Activated gamma-delta T cell treated with anti-CD3 and anti-CD28 coated beads, Interleukin-2, amount 50 U/mL, for 16 hours (primary cell): ENCODE measurements at regions not wholly inside any gene's neighbourhood (a gene's known extent, or its start where the extent isn't known, plus 50 kb on each side); places are given as distances from the start of the nearest gene placed in this dataset.
"Not testable (repeated sequence)": the region's sequence is repeated elsewhere in the genome, so short reads cannot be mapped to it uniquely, and the experiment has no call there.

ENCODE experiments used
- DNase-seq: peaks from one replicate; pipeline ENCODE4 v3.0.0-alpha.2; 2020; ENCODE audit warnings: low read depth

DNA sequence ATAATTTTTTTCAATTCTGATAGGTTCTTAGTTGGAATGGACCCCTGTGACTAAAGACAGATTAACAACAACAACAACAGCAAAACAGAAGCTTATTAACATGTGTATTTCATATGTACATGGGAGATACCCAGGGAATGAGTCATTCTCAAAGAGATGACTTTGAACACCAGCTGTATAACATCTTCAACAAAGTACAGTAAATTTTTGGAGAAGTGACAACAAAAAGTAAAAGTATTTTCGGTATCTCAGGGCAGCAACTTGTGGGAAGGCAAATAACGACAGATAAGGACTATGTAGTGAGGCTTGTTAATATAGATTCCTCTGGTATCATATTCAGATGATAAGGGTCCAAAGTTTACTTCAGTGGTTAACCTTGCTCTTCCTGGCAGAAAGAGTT lies 573.4 kb upstream of the RAG2 start:
- no peak for DNase-seq

GRCh38 chr11:37170311-37170710 lies 572.3 kb upstream of the RAG2 start:
- DNase-seq: no peak

GRCh38 chr11:37145434-37145833 lies 547.4 kb upstream of the RAG2 start:
- DNase-seq: not testable (repeated sequence)

GRCh38 chr11:37142591-37142990 lies 544.6 kb upstream of the RAG2 start:
- no peak for DNase-seq

DNA sequence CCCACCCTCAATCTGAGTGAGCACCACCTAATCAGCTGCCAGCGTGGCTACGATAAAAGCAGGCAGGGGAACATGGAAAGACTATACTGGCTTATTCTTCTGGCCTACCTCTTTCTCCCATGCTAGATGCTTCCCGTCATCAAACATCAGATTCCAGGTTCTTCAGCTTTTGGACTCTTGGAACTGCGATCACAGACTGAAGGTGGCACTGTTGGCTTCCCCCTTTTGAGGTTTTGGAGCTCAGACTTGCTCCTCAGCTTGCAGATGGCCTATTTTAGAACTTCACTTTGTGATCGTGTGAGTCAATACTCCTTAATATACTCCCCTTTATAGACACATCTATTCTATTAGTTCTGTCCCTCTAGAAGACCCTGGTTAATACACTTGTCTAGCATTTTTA lies 543.7 kb upstream of the RAG2 start:
- no peak for DNase-seq

DNA sequence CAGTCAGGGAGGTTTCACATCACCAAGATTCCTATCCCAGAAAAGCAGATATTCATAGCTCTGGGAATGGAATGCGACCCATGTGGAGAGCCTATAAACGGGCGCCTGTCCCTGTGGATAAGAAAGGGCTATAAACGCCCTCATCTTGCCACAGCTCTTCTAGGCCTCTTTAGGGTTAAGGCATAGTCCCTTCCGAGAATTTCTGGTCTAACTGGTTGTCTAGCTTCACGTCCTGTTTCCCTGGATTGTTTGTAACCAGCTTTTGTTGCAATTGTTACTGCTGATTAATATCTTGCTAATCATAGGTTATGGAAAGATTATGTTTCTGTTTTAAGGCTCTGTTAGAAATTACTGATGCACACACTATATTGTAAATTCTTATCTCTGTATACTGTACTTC lies 537.6 kb upstream of the RAG2 start:
- DNase-seq: not testable (repeated sequence)

GRCh38 chr11:37134637-37135036 lies 536.6 kb upstream of the RAG2 start:
- DNase-seq: no peak

DNA sequence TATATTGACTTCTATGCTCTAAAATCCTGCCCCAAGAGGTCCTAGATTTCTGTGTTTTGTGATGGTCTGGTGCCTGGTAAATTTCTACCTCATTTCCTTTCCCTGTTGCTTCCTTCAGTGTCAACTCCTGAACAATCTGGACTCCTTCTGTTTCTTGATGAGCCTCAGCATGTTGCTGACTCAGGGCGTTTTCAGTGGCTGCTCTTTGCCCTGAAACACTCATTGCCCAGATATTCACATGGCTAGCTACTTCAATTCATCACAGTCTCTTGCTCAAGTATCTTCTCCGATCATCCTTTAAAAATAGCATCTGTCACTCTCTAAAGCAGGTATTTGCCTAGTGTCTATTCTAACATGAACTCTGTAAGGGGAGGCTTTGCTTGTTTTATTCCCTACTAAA lies 526.3 kb upstream of the RAG2 start:
- no peak for DNase-seq

- DNase-seq: no peak
Measured at GRCh38 chr11:37115963-37116362, 517.9 kb upstream of the RAG2 start.

DNA sequence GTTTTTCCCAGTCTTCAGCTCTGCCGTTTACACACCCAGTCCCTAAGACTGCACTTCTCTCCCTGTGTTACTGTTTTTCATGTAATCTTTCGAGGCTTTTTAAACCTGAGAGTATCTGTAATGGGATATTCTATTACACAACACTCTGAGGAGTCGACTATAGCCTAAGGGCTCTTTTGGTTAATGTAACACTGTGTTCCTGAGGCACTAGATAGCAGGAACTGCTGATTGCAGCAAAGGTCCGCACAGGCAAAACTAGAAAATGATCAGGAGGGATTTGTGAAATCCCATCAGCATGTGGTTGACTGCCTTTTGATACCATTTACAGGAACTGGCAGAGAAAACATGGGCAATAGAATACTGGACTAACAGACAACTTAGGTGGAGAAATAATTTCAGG lies 512.3 kb upstream of the RAG2 start:
- no peak for DNase-seq

GRCh38 chr11:37109286-37109585 lies 511.2 kb upstream of the RAG2 start:
- DNase-seq: no peak

GRCh38 chr11:37108436-37109285 lies 510.6 kb upstream of the RAG2 start:
- DNase-seq: no peak

DNA sequence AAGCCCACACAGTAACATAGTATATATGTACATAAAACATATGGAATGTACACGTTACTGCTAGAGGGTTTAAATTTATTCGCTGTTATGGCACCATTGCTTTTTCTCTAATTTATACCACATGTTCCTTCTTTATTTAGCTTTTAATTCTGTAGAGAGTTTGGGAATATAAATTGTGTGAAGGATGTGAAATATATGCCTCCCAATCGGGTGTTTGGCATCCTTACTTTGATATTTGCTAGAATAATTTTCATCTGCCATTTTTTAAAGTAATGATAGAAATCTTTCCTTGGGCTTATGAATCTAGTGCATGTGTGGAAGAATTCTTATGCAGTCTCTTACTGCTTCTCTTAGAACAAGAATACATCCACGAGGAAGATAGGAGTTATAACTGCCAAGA lies 509.8 kb upstream of the RAG2 start:
- DNase-seq: no peak

DNA sequence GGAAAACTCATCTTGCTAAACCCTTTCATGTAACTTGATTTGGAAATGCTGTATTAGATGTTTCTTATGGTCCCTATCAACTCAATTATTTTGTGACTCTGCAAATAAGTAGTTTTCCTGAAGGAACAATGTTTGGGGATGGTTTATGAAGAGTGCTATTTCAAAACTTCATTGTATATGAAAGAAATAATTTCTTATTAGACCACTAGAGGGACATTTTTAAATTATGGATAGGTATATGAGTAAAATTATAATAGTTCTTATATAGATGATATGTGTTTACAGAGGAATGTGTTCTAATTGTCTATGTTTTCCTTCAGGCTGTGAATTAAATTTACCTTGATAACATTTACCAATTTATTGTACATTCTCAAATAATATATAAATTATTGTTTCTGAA lies 509.4 kb upstream of the RAG2 start:
- DNase-seq: no peak

GRCh38 chr11:37105427-37105826 lies 507.4 kb upstream of the RAG2 start:
- no peak for DNase-seq

GRCh38 chr11:37104380-37104779 lies 506.3 kb upstream of the RAG2 start:
- no peak for DNase-seq

DNA sequence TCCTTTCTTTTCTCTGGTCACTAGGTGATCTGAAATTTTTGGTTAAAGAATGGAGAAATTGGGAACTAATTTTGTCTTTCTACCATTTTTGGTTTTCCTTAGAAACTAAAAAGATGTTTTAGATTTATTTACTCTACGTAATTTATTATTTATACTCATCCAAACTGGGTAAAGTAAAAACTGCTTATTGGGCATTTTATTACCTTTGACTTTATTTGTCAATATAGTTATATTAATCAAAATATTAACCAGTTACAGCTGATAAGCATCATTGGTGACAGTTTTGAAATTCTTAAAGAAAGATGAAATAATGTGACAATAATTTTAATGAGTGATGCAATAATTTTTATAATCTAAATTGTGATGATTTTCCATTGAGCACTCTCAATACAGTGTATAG lies 502.0 kb upstream of the RAG2 start:
- DNase-seq: no peak

DNA sequence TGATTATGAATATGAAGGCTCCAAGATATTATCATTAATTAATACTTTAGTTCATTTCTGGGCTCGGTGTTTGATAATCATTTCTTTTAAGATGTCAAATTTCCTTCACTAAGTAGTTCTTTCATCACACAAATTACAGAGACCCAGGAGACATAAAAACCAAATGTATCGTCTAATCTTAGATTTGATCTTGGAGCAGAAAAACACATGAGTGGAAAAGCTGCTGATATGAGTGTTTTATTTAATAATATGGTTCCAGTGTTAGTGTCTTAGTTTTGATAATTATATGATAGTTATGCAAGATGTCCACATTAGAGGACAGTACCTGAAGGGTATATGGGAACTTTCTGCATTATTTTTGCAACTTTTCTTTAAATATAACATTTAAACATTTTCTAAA lies 494.5 kb upstream of the RAG2 start:
- DNase-seq: no peak

GRCh38 chr11:37089439-37089838 lies 491.4 kb upstream of the RAG2 start:
- no peak for DNase-seq

DNA sequence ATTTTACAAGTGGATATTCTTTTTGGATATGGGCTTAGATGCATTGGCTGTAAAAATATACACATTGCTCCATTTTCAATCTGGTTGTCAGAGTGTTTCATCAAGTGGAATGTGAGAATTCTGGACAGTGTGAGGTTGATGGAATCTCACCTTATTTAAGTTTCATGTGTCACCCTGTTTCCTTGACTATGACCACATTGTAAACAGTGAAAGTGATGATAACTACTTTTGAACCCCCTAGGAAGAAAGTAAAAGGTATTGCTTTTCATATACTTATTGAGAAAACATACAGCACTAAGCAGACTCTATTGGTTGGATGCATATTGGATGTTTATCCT lies 490.5 kb upstream of the RAG2 start:
- no peak for DNase-seq

GRCh38 chr11:37087650-37088572 lies 489.9 kb upstream of the RAG2 start:
- DNase-seq: no peak

GRCh38 chr11:37078521-37078920 lies 480.5 kb upstream of the RAG2 start:
- no peak for DNase-seq

DNA sequence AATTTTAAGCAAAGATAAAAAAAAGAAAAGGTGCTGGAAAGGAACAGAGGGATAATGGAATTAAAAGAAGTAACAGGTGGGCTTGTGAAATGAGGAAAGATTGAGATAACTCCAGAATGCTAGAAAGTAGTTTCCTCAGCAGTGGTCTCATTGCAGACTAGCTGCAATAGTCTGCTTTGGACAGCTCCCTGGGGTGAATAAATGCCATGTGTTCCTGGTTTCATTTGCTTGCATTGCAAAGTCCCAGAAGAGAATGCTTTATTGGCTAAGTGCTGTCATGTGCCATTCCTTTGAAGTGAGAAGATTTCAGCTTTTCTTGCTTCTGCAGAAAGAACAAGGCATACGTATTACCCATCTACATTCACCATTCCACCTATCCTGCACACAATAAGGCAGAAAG lies 478.8 kb upstream of the RAG2 start:
- no peak for DNase-seq
